Ascending aorta (tissue), 2 donors: ENCODE measurements at regions not wholly inside any gene's neighbourhood (a gene's known extent, or its start where the extent isn't known, plus 50 kb on each side); places are given as distances from the start of the nearest gene placed in this dataset.

Experiments used
- DNase-seq, 2 donors: peaks; one replicate each; pipeline ENCODE4 v3.0.0-alpha.2; 2019; ENCODE audit warnings: low spot score in 2 of 2
- H3K27ac ChIP-seq, 2 donors: fragments of 200-600 bp; sonication (generic); one replicate each; pipeline ENCODE4 v1.5.1; 2016 to 2017; ENCODE audit warnings: mild to moderate bottlenecking in 1 of 2
- H3K27me3 ChIP-seq: fragments of 200-600 bp; sonication (generic); one replicate; pipeline ENCODE4 v1.5.1; 2017
- H3K36me3 ChIP-seq, 2 donors: fragments of 200-600 bp; sonication (generic); one replicate each; pipeline ENCODE4 v1.5.1; 2016
- H3K4me1 ChIP-seq, 2 donors: fragments of 200-600 bp; sonication (generic); one replicate each; pipeline ENCODE4 v1.5.1; 2016 to 2017; ENCODE audit warnings: mild to moderate bottlenecking in 1 of 2
- H3K4me3 ChIP-seq, 2 donors: fragments of 200-600 bp; sonication (generic); one replicate each; pipeline ENCODE4 v1.5.1; 2016 to 2017; ENCODE audit warnings: mild to moderate bottlenecking in 1 of 2
- H3K9me3 ChIP-seq, 2 donors: fragments of 200-600 bp; sonication (generic); one replicate each; pipeline ENCODE4 v1.5.1; 2016
- intact Hi-C: fragments of 100-400 bp; cut with DNase I; formaldehyde crosslinking; loops from one replicate; pipeline ENCODE4 v1.15.1; 2023
- TF ChIP-seq, protein P1 (sequence below), 3 experiments: fragments of 200-600 bp in 2 of 3; fragments of 450-650 bp in 1 of 3; sonication (generic) in 2 of 3; IDR thresholded peaks; one replicate each; pipeline ENCODE4 v1.5.1; 2016 to 2019; ENCODE audit warnings: antibody characterized with exemption in 3 of 3, mild to moderate bottlenecking in 1 of 3, moderate library complexity in 1 of 3

DNA sequence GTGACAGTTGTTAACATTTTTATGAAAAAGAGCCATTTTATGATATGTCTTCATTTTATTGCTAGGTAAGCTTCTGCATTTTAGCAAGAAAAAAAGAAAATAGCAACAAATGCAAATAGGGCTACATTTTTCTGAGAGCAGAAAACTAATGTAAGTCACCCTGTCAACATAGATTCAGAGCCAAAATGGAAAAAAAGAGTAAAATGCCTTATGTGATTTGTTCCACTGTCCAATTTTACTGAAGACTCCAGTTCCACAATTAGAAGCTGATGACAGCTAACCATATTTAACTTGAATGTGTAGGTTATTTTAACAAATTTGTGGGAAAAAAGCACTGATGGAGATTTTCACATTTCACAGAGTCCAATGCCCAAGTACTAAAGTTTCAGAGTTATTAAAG, 772.3 kb downstream of the FAT4 start:
- intact Hi-C loops: no loop called here
- Histone ChIP-seq H3K4me1 (no peaks in the 10 kb centered on the region), H3K27ac (no peak overlapping the region), H3K27me3 (no peaks in the 10 kb centered on the region), H3K9me3 (no peaks in the 10 kb centered on the region), H3K36me3 (no peaks in the 10 kb centered on the region), H3K4me3 (no peak overlapping the region)
- no peak for DNase-seq
- TF ChIP-seq, protein P1, sequence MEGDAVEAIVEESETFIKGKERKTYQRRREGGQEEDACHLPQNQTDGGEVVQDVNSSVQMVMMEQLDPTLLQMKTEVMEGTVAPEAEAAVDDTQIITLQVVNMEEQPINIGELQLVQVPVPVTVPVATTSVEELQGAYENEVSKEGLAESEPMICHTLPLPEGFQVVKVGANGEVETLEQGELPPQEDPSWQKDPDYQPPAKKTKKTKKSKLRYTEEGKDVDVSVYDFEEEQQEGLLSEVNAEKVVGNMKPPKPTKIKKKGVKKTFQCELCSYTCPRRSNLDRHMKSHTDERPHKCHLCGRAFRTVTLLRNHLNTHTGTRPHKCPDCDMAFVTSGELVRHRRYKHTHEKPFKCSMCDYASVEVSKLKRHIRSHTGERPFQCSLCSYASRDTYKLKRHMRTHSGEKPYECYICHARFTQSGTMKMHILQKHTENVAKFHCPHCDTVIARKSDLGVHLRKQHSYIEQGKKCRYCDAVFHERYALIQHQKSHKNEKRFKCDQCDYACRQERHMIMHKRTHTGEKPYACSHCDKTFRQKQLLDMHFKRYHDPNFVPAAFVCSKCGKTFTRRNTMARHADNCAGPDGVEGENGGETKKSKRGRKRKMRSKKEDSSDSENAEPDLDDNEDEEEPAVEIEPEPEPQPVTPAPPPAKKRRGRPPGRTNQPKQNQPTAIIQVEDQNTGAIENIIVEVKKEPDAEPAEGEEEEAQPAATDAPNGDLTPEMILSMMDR (IDR thresholded peaks at IDR 0.05): no peak

DNA sequence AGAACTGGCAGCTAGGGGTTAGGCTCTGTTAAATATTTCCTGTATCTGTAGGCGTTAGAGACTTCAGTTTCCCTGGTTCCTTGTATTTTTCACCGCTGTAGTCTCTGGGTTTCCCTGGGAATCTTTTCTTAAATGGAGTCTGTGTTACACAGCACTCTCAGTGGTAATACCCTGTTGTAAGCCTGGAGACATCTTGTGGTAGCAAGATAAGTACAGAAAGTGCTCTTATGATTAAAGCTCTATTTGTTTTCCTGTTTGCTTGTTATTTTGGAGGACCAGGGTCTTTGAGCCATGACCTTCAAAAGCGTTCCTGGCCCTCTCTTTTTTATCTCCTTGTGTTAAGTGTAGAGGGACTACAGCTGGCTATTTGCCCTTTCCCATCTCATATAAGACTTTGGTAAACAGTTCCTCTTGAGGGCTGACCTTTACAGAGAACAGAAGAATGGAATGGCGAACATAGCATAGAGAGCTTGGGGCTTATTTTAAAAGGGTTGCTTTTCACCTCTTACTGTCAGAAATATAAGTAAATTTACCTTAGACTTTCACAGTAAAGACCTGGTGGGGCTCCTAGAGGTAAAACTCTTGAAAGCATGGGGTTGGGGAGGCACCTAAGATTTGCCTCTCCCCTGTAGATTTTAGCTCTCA, 782.5 kb downstream of the FAT4 start:
- Histone ChIP-seq H3K4me3 (no peak overlapping the region), H3K9me3 (no peaks in the 10 kb centered on the region), H3K27me3 (no peaks in the 10 kb centered on the region), H3K36me3 (no peaks in the 10 kb centered on the region), H3K4me1 (no peaks in the 10 kb centered on the region), H3K27ac (no peak overlapping the region)
- intact Hi-C loops: no loop called here
- no peak for DNase-seq
- TF ChIP-seq, protein P1 (IDR thresholded peaks at IDR 0.05): no peak

DNA sequence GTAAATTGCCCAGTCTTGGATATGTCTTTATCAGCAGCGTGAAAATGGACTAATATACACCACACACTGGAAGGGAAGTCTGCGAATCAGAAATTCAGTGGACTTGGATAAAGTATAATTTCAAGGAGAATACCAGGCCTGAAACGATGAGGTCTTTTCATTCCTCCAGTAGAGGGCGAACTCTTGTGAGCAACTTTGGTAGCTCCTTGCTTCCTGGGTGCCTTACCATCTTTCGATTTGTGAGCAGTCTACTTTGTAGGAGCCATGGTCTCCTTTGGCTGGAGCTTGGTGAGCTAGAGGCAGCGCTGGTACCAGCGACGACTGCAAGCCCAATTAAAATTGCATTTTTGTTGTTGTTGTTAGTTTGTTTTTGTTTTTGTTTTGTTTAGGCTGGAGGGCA, 791.9 kb downstream of the FAT4 start:
- H3K27ac ChIP-seq: no peak overlapping the region
- H3K9me3 ChIP-seq: no peaks in the 10 kb centered on the region
- no peak for DNase-seq
- no peak overlapping the region for H3K4me3 ChIP-seq
- H3K4me1 ChIP-seq: no peaks in the 10 kb centered on the region
- no peaks in the 10 kb centered on the region for H3K36me3 ChIP-seq
- intact Hi-C loops: no loop called here
- H3K27me3 ChIP-seq: no peaks in the 10 kb centered on the region
- TF ChIP-seq, protein P1 (IDR thresholded peaks at IDR 0.05): no peak

DNA sequence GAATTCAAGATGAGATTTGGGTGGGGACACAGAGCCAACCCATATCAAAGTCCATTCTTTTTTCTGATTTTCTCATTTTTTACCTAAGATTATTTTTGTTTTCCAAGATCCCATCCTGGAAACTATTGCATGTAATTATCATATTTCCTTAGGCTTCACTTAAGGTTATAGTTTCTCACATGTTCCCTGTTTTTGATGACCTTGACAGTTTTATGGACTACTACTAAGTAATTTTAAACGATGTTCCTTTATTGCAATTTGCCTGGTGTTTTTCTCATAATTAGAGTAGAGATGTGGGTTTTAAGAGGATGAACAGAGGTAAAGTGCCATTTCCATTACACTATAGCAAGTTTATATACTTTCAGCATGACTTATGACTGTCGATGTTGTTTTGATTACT, 795.1 kb downstream of the FAT4 start:
- TF ChIP-seq, protein P1 (IDR thresholded peaks at IDR 0.05): no peak
- Histone ChIP-seq H3K27me3 (no peaks in the 10 kb centered on the region), H3K4me3 (no peak overlapping the region), H3K27ac (no peak overlapping the region), H3K9me3 (peaks cover 0 to 20% of the 10 kb centered on the region in 2 donors), H3K36me3 (no peaks in the 10 kb centered on the region), H3K4me1 (no peaks in the 10 kb centered on the region)
- no peak for DNase-seq
- intact Hi-C loops: no loop called here

DNA sequence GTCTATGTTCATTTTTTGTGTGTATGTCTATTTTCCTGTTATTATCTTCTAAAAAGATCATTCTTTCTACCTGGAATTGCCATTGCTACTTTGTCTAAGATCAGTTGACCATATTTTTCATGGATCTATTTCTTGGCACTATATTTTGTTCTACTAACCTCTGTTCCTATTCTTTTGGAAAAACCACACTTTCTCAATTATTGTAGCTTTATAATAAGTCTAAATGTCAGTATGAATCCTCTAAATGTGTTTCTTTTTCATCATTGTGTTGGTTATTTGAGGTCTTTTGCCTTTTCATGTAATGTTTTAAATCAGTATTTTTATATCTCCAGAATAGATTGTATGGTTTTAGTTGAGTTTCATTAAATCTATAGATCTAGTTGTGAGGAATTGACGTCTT, 798.3 kb downstream of the FAT4 start:
- TF ChIP-seq, protein P1 (IDR thresholded peaks at IDR 0.05): no peak
- no peak for DNase-seq
- H3K4me1 ChIP-seq: no peaks in the 10 kb centered on the region

More for the DNA sequence above, 798.3 kb downstream of the FAT4 start:
- H3K27me3 ChIP-seq: no peaks in the 10 kb centered on the region
- no peak overlapping the region for H3K4me3 ChIP-seq
- peaks cover 0 to 33% of the 10 kb centered on the region in 2 donors for H3K9me3 ChIP-seq
- H3K27ac ChIP-seq: no peak overlapping the region
- intact Hi-C loops: no loop called here
- H3K36me3 ChIP-seq: no peaks in the 10 kb centered on the region
